ENCODE measurements at regions not wholly inside any gene's neighbourhood (a gene's known extent, or its start where the extent isn't known, plus 50 kb on each side); places are given as distances from the start of the nearest gene placed in this dataset.

DNA sequence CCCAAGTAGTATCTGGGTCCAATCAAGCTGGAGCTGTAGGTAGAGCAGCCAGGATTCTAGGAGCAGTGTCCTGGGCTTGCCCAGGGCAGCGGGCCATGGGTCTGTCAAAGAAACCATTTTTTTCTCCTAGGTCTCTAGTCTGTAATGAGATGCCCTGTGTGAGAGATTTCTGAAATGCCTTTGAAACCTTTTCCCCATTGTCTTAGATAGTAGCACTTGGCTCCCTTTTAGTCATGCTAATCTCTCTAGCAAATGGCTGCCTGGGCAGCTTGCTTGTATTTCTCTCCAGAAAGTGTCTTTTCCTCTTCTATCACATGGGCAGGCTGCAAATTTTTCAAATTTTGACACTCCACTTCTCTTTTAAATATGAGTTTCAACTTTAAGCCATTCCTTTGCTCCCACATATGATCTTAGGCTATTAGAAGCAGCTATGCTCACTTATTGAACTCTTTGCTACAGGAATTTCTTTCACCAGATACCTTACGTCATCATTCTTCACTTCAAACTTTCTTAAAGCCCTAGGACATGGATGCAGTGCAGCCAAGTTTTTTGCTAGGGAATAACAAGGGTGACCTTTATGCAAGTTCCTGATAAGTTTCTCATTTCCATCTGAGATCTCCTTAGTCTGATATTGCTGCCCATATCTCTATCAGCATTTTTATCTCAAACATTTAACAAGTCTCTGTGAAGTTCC is 890.2 kb upstream of the VRK2 start:
- Mint-ChIP-seq H3K36me3 (peaks cover 0 to 6% of the 10 kb centered on the region in 2 donors), H3K27ac (no peak overlapping the region), H3K9me3 (peaks cover 21 to 24% of the 10 kb centered on the region in 2 donors)
- ATAC-seq = no peak
- no peak for DNase-seq (ENCODE audit: low spot score in 2 of 2)

DNA sequence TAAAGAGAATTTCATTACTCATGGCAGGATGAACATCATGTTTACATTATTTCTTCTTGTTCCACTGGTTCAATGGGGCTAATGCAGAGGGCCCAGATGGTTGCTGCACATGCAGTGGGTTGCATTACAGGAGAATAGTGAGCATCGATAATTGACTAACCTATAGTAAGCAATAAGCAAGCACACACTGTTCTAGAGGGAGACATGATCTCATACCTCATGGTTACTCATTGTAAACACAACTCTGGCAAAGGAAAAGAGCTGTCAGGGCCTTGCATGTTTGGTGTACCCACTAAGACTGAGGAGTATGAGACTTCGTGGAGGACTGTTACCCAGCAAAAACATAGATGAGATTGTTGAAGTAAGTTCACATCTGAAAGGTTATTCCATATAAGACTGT is 885.6 kb upstream of the VRK2 start:
- Mint-ChIP-seq H3K36me3 (peaks cover 0 to 6% of the 10 kb centered on the region in 2 donors), H3K27ac (no peak overlapping the region), H3K9me3 (peaks cover 17 to 23% of the 10 kb centered on the region in 2 donors)
- DNase-seq (ENCODE audit: low spot score in 2 of 2) (no peak), ATAC-seq (no peak)

DNA sequence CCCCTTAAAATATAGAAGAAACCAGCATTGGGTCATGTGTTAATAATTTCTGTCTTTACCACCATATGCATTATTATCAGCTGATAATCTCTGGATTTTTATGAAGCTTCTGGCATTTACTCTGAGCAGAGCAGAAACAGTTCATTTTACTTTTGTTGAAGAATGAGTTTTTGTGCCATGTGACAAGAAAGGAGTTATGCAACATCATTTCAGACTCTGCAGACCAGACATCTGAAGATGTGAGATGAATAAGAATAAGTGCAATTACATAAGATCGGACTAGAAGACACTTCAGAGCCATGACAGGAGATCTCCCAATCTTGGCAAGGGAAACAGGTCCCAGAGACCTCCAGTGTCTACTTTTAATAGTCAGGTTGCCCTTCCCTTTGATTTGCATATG is 869.4 kb upstream of the VRK2 start:
- no peak overlapping the region for H3K27ac Mint-ChIP-seq
- peaks cover 10 to 11% of the 10 kb centered on the region in 2 donors for H3K9me3 Mint-ChIP-seq
- DNase-seq (ENCODE audit: low spot score in 2 of 2) (no peak), ATAC-seq (no peak)
- peaks cover 0 to 5% of the 10 kb centered on the region in 2 donors for H3K36me3 Mint-ChIP-seq

DNA sequence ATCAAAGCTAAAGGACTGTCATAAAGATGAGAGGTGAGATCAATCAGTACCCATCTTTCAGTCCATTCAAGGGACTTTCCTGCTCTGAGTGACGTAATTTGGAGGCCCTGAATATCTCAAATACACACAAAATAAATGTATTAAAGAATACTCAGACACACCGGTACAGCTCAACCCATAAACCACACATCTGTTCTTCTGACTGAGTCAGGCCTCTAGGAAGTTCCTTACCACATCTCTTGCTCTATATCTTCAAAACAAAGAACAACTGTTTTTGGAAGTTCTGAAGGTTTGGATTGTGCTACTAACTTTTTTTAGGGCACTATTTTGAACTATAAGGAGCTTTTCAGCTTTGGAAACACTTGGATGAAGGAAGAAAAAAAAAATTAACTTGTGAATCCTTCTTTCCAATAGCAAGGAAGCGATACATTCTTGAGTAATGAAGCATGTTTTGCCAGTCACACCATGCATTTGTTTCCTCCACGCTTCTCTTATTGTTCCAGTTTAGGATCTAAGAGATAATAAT is 866.5 kb upstream of the VRK2 start:
- no peak for ATAC-seq
- Mint-ChIP-seq H3K9me3 (peaks cover 0 to 4% of the 10 kb centered on the region in 2 donors), H3K36me3 (no peaks in the 10 kb centered on the region), H3K27ac (no peak overlapping the region)
- no peak for DNase-seq (ENCODE audit: low spot score in 2 of 2)

DNA sequence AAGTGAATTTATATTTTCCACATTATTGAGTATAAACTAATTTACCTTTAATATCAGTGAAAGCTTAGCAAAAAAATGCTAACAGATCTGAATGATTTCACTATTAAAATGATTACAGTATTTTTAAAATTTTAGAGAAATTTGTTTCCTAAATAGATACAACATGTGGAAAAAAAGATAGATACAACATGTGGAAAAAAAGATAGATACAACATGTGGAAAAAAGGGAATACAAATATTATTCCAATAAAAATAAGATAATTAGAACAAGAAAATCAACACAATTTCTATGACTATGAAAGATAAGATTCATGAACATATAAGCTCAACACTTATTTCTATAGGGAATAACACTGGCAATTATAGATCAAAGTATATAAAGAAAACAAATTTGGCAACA is 865.9 kb upstream of the VRK2 start:
- peaks cover 3 to 4% of the 10 kb centered on the region in 2 donors for H3K9me3 Mint-ChIP-seq
- H3K27ac Mint-ChIP-seq = no peak overlapping the region
- ATAC-seq (no peak), DNase-seq (ENCODE audit: low spot score in 2 of 2) (no peak)
- H3K36me3 Mint-ChIP-seq = no peaks in the 10 kb centered on the region

DNA sequence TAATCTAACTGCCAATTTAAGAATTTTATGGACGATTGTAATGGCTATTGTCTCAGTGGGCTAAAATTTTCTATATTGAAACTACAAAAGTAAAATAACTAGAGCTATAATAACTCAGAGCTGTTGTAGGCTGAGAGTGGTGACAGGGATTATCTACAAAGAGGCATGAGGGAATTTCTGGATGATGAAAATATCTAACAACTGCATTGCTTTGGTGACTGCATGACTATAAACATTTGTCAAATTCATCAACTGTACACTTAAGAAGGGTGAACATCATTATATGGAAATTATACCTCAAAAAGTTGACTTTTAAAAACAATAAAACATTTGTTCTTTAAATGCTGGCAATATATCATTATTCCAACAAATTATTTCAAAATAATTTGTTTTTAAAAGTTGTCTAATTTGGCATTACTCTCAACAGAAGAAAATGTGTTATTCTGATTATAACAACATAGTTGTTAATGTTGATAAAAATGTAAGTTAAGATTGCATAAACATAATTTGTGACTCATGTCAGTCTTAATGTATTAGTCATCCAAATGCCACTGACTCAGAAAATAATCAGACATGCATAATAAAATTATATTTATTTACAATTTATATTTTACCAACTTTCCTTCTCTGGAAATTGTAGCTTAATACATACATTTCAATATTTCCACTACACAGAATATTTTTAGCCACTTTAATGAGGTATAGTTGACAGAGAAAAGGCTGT is 865.1 kb upstream of the VRK2 start:
- no peak for ATAC-seq
- DNase-seq (ENCODE audit: low spot score in 2 of 2) = no peak
- Mint-ChIP-seq H3K27ac (no peak overlapping the region), H3K9me3 (peaks cover 3 to 4% of the 10 kb centered on the region in 2 donors), H3K36me3 (no peaks in the 10 kb centered on the region)

DNA sequence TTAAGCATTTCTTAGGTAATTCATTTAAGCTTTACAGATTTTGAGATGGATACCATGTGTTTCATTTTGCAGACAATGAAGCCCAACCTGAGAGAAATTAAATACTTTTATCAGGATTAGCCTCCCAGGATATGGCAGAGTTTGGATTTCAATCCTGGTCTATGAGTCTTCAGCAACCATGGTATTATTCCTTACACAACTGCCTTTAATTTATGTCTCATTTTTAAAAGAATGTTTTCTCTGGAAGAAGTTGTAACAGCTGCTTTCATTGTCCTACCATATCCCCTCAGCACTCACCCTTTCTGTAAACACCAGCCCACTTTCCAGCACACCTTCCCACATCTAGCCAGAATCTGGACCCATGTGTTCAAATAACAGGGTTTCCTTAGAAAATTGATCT is 863.7 kb upstream of the VRK2 start:
- no peak for DNase-seq (ENCODE audit: low spot score in 2 of 2)
- no peak for ATAC-seq
- Mint-ChIP-seq H3K9me3 (peaks cover 4 to 10% of the 10 kb centered on the region in 2 donors), H3K27ac (no peak overlapping the region), H3K36me3 (no peaks in the 10 kb centered on the region)

DNA sequence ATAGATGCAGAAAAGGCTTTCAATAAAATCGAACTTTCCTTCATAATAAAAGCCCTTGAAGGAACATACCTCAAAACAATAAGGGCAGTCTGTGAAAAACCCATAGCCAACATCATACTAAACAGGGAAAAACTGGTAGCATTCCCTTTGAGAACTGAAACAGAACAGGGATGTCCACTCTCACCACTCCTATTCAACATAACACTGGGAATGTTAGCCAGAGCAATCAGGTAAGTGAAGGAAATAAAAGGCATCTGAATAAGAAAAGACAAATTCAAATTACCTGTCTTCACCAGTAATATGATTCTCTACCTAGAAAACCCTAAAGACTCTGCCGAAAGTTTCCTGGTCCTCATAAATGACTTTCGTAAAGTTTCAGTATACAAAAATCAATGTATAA is 861.0 kb upstream of the VRK2 start:
- H3K27ac Mint-ChIP-seq = no peak overlapping the region
- no peak for ATAC-seq
- peaks cover 7 to 12% of the 10 kb centered on the region in 2 donors for H3K9me3 Mint-ChIP-seq
- H3K36me3 Mint-ChIP-seq = no peaks in the 10 kb centered on the region
- no peak for DNase-seq (ENCODE audit: low spot score in 2 of 2)

DNA sequence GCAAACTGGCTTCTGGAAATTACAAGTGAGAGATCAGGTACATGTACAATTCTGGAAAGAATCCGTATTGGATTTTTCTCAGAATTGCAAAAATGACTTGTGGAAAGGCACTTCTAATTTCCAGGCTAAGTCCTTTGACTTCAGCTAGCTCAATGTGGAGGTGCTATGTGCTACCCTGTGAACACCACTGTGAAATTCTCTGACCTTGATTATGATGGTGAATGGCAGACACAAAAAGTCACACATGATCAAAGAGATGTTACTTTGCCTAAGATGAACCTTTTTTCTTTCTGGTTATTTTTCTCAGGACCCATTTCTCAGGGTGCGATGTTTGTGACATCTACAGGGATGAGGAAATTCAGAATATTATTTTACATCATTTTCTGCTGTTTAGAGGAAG is 856.6 kb upstream of the VRK2 start:
- H3K27ac Mint-ChIP-seq = no peak overlapping the region

DNA sequence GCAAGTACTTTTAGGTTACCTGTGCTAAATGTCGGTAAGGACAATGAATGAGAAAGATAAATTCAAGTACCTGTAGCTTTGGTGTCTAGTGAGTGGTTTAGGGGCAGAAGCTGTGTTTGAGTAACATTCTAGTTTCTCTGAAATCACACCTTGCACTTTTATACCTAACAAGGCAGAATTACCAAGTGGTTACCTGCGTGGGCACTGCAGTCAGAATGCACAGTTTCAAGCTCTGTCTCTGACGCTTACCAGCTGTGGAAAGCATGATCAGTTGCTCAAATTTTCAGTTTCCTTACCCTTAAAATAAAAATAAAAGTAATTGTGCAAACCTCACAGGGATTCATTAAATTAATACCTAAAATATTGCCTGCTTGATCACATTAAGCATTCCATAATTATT is 846.9 kb upstream of the VRK2 start:
- peaks cover 23 to 25% of the 10 kb centered on the region in 2 donors for H3K9me3 Mint-ChIP-seq
- no peak overlapping the region for H3K27ac Mint-ChIP-seq
- no peak for DNase-seq (ENCODE audit: low spot score in 2 of 2)
- ATAC-seq = no peak
- peaks cover 0 to 9% of the 10 kb centered on the region in 2 donors for H3K36me3 Mint-ChIP-seq

More for the DNA sequence above, 856.6 kb upstream of the VRK2 start:
- H3K36me3 Mint-ChIP-seq = no peaks in the 10 kb centered on the region
- ATAC-seq = peak; percentile 40 to 71
- peaks cover 13 to 22% of the 10 kb centered on the region in 2 donors for H3K9me3 Mint-ChIP-seq
- no peak for DNase-seq (ENCODE audit: low spot score in 2 of 2)

DNA sequence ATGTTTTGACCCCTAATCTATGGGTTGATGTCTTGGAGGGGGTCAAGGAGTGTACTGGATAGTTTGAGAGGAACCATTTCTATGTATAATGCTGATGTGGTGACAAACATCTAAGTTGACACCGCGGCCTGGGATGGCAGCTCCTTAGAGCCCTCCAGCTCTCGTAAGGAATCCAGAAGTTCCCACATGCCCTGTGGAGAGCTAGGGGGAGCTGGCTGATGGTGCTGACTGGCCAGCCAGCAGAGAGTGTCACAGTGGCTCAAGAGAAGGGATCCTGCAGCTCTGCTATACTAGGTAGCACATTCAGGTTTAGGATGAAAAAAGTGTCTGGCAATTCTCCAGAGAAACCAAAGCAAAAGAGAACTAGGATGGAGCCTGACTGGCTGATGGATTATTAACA is 842.2 kb upstream of the VRK2 start:
- H3K36me3 Mint-ChIP-seq = no peaks in the 10 kb centered on the region
- no peak for ATAC-seq

DNA sequence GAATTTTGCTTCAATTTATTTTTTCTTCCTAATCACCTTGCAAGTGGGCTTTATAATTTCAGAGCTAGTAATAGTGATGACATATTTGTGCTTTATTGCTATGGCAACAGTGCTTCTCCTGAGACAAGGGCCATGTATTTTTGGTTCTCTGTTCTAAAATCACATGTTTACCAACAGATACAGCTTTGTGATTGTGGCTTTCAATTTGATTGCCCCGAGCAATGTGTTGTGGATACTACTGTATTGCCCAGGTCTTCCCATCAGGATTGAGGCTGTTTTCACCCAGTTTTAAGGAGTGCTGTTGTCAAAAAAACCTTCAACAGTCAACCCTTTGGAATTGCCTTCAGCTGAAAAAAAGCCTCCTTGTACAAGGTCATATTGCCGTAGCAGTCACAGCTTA is 841.4 kb upstream of the VRK2 start:
- Mint-ChIP-seq H3K36me3 (no peaks in the 10 kb centered on the region), H3K9me3 (peaks cover 10 to 24% of the 10 kb centered on the region in 2 donors), H3K27ac (no peak overlapping the region)
- ATAC-seq (no peak), DNase-seq (ENCODE audit: low spot score in 2 of 2) (no peak)

More for the DNA sequence above, 842.2 kb upstream of the VRK2 start:
- no peak for DNase-seq (ENCODE audit: low spot score in 2 of 2)
- peaks cover 10 to 24% of the 10 kb centered on the region in 2 donors for H3K9me3 Mint-ChIP-seq
- H3K27ac Mint-ChIP-seq = no peak overlapping the region

DNA sequence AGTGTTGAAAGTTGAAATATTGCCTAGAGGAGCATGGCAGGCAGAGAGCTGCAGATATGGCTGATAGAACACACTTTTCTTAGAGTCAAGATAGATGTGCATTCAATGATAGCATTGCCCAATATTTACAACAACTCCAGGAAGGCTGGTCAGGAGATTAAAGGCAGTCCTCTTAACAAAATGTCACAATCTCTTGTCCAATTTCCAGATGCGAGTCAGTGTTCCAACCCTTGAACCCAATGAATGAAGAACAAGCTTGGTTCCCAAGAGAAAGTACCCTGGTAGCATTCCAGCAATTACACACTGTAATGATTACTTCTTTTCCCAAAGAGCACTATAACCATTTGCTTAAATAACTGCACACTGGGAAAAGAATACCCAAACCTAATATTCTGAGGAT is 839.4 kb upstream of the VRK2 start:
- no peak overlapping the region for H3K27ac Mint-ChIP-seq
- ATAC-seq (no peak), DNase-seq (ENCODE audit: low spot score in 2 of 2) (no peak)
- H3K36me3 Mint-ChIP-seq = no peaks in the 10 kb centered on the region
- peaks cover 10 to 25% of the 10 kb centered on the region in 2 donors for H3K9me3 Mint-ChIP-seq

DNA sequence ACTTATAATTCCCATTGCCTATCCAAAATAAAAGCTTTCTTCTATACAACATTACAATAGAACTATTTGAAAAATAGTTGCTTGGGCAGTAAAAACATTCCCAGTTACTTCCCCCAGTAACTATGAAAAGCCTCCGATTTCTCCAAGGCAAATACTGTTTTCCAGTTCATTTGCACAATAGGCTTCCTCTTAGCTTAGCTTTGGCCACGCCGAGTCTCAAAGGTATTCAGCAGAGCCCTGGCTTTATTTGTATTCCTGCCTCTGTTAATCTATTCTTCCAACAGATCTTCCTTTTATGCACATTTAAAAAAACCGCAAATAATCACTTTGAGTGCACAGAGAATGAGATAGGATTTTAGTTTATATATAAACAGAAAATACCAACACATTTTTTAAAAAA is 836.8 kb upstream of the VRK2 start:
- DNase-seq (ENCODE audit: low spot score in 2 of 2) = no peak
- no peak overlapping the region for H3K27ac Mint-ChIP-seq
- no peak for ATAC-seq
- H3K9me3 Mint-ChIP-seq = peaks cover 23 to 25% of the 10 kb centered on the region in 2 donors
- H3K36me3 Mint-ChIP-seq = no peaks in the 10 kb centered on the region

DNA sequence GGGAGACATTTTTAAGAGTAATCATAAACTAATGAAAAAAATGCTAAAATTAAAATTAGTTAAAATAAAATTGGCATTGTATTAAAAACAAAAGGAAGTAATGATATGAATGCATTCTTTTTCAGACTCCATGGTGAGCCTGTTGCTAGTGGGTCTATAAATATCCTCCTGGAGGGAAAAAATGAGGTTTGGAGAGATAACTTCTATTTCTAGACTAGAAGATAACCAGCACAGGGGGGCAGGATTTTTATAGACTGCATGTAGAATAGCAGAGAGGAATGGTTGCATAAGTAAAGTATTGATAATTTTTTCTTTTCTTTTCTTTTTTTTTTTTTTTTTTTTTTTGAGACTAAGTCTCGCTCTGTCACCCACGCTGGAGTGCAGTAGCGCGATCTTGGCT is 835.8 kb upstream of the VRK2 start:
- Mint-ChIP-seq H3K9me3 (peaks cover 23 to 24% of the 10 kb centered on the region in 2 donors), H3K36me3 (no peaks in the 10 kb centered on the region), H3K27ac (no peak overlapping the region)
- ATAC-seq (no peak), DNase-seq (ENCODE audit: low spot score in 2 of 2) (no peak)

DNA sequence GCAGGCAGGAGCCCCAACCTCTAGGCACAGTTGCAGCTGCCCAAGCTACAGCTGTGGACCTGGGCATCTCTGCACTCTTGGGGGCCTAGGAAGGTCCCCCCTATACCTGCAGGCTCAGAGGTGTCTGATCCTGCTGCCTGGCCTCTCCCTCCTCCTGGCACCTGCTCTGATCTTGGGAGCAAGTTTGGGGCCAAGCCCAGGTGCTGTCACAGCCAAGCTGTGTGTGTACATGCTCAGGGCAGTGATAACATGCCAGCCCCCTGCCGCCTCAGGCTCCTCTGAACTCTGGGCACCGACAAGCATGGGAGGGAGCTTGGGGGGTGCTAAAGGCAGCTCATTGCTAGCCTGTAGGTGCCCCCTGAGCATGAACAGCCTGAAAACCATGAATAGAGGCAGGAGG is 829.6 kb upstream of the VRK2 start:
- H3K9me3 Mint-ChIP-seq = peaks cover 25 to 41% of the 10 kb centered on the region in 2 donors
- peaks cover 5 to 12% of the 10 kb centered on the region in 2 donors for H3K36me3 Mint-ChIP-seq
- no peak for DNase-seq (ENCODE audit: low spot score in 2 of 2)
- no peak overlapping the region for H3K27ac Mint-ChIP-seq
- ATAC-seq = no peak

DNA sequence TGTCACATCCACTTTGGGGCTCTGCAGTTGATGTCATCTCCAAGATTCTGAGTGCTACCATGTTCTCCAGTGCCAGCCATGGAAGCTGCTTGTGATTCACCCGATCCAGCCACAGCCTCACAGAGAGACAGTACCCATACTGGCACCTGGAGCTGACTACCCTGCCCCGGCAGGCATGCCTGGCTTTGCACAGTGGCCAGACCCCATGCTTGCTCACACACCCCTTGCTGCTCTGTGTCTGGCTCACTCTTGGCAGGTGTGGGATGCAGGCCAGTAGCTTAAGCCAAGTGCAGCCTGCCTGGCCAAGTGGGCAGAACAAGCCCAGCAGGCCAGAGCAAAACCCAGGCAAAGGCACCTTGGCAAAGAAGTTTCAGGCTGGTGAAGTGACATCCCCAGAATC is 828.4 kb upstream of the VRK2 start:
- H3K36me3 Mint-ChIP-seq = peaks cover 5 to 12% of the 10 kb centered on the region in 2 donors
- ATAC-seq (no peak), DNase-seq (ENCODE audit: low spot score in 2 of 2) (no peak)
- peaks cover 17 to 31% of the 10 kb centered on the region in 2 donors for H3K9me3 Mint-ChIP-seq
- no peak overlapping the region for H3K27ac Mint-ChIP-seq

All from activated naive CD4-positive, alpha-beta T cell treated with anti-CD3 and anti-CD28 coated beads, Interleukin-2, amount 50 U/mL, for 72 hours (primary cell).